Left colon (tissue), 2 donors: ENCODE measurements at regions not wholly inside any gene's neighbourhood (a gene's known extent, or its start where the extent isn't known, plus 50 kb on each side); places are given as distances from the start of the nearest gene placed in this dataset.
"Not testable (repeated sequence)": the region's sequence is repeated elsewhere in the genome, so short reads cannot be mapped to it uniquely, and the experiment has no call there.

Experiments used
- ATAC-seq: fragments of 200-7000 bp; cut with Tn5 transposase; one replicate; pipeline ENCODE4 v1.9.1; 2020; ENCODE audit warnings: mild to moderate bottlenecking, moderate library complexity
- DNase-seq, 2 donors: peaks; one replicate each; pipeline ENCODE4 v3.0.0-alpha.2; 2020
- intact Hi-C, 2 donors: fragments of 100-400 bp; cut with DNase I in 1 of 2; cut with micrococcal nuclease in 1 of 2; formaldehyde crosslinking; loops; one replicate each; pipeline versions ENCODE4 v1.11.2 to v1.14.0; 2022; cut with DNase I, micrococcal nuclease
- donor health status: DM: no; HTN: no; CAD: no.
- donor health status: DM: yes; HTN: yes; CAD: no.

DNA sequence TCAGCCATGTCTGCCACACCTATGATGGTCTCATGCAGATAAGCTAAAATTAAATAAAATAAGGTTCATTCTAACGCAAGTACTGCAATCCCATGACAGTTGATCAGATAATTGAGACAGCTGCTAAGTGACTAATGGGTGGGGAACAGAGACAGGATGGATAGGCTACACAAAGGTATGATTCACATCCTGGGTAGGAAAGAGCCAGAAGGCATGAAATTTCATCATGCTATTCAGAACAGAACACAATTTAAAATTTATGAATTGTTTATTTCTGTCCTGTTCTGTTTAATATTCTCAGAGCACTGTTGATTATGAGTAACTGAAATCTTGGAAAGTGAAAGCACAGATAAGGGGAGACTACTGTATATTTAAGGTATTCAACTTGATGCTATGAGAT, 381.8 kb upstream of the SORCS1 start:
- ATAC-seq (no peak), DNase-seq (no peak)
- intact Hi-C loops: no loop called here

- ATAC-seq (no peak), DNase-seq (no peak)
- intact Hi-C loops: no loop called here
Observed at GRCh38 chr10:107545717-107546116, 381.2 kb upstream of the SORCS1 start.

DNA sequence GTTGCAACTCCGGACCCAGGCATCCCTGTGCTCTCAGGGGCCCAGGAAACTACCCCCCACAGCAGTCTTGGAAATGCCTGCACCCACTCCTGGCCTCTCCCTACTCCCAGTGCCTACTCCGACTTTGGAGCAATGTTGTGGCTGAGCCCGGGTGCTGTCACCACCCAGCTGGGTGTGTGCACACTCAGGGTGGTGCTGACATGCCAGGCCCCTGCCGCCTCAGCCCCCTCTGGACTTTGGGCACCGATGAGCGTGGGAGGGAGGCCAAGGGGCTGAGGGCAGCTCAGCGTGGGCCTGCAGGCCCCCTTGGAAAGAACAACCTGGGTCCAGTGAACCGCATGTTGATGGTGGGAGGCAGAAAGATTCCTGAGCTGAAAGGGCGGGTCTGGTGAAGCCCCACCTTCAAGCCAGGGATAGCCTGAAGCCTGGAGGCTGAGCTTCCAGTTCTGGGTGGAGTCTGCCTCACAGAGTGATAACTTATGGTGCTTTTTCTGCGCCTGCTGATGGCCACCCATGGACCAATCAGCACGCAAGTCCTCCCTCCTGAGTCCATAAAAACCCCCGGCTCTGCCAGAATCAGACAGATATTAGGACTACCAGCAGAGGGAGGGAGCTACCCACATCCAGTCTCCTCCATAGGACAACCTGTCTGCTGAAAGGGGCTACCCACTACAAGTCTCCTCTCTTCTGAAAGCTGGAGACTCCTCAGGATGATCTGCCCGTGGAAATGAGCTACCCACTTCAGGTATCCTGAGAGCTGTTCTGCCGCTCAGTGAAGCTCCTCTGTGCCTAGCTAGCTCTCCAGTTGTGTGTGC, 380.4 kb upstream of the SORCS1 start:
- intact Hi-C loops: no loop called here
- ATAC-seq: no peak

DNA sequence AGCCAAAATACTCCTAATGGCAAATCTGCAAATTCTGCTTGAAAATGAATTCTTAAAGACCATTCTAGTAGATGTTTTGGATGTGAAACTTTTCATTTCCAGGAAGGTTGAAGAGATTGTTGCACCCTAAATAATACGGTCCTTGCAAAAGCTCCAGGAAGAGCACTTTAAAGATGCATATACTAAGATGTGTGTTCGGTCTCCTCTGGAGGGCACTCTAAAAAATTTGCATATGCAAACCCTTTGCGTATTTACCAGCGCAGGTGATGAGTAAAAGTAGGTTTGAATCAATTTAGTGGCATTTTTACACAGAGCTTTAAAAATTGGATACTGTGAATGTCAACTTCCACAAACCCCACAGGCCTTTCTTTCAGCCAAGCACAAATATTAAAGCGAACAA, 378.1 kb upstream of the SORCS1 start:
- DNase-seq (no peak), ATAC-seq (no peak)
- intact Hi-C loops: no loop called here

More for the DNA sequence above, 380.4 kb upstream of the SORCS1 start:
- no peak for DNase-seq

DNA sequence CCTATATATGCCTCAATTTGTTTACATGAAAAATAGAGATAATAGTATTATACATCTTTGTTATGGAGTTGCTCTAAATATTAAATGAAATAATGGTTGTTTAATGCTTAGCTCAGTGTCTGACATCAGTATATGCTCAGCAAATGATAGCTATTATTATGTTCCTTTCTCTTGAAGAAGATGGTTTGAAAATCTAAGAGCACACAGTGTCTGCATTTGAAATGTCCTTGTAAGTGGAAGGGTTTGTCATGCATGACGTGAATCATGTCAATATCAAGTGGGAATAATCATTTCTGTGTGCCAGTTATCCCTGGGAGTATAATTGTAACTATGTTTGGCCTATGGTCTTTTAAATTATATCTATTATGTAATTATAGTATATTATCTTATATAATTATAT, 377.5 kb upstream of the SORCS1 start:
- intact Hi-C loops: no loop called here
- ATAC-seq (no peak), DNase-seq (no peak)

DNA sequence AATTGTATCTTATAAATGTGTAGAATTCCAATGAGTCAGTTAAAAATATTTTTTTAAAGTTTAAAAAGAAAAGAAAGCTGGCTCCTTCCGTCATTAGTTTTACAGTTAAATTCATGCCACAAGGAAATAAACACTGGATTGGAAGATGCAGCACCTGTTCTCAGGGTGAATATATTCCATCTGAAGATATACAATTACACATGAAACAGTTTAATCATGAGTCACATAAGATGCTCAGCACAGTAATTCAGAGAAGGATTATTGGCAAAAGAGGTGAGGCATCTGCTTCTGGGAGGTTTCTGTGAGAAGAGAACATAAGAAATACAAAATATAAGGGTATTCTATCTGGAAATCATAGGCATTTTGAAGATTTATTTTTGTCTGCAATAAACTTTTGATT, 376.5 kb upstream of the SORCS1 start:
- intact Hi-C loops: no loop called here
- DNase-seq: no peak
- ATAC-seq: no peak

GRCh38 chr10:107529350-107529749, 364.8 kb upstream of the SORCS1 start:
- ATAC-seq (no peak), DNase-seq (no peak)
- intact Hi-C loops: no loop called here

DNA sequence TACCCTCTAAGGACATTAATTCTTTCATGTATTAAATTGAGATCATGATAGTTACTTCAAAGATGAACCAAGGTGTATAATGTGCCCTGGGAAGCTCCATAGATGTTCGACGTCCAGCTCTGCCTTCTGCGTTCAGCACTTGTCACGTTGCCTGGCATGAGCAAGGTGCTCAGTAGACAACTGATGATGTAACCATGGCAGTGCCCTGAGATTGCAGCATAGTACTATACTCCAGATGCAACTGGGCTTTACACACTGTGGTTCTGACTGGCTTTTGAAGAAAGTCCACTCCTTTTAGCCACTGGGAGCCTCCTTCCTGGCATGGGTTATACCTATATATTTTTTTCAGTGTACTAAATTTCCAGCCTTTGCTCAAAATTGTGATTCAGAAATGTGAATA, 355.8 kb upstream of the SORCS1 start:
- DNase-seq (no peak), ATAC-seq (no peak)
- intact Hi-C loops: no loop called here

- DNase-seq (no peak), ATAC-seq (no peak)
- intact Hi-C loops: no loop called here
Observed at GRCh38 chr10:107517811-107518210, 353.3 kb upstream of the SORCS1 start.

- DNase-seq (no peak), ATAC-seq (peak; percentile 97)
- intact Hi-C loops: no loop called here
Observed at GRCh38 chr10:107516349-107516748, 351.8 kb upstream of the SORCS1 start.

DNA sequence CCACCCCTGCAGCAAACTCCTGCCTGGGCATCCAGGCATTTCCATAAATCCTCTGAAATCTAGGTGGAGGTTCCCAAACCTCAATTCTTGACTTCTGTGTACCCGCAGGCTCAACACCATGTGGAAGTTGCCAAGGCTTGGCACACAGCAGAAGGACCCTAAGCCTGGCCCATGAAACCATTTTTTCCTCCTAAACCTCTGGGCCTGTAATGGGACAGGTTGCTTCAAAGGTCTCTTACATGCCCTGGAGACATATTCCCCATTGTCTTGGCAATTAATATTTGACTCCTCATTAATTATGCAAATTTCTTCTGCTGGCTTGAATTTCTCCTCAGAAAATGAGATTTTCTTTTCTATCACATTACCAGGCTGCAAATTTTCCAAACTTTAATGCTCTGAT, 339.5 kb upstream of the SORCS1 start:
- intact Hi-C loops, DNase-seq, ATAC-seq: not testable (repeated sequence)

DNA sequence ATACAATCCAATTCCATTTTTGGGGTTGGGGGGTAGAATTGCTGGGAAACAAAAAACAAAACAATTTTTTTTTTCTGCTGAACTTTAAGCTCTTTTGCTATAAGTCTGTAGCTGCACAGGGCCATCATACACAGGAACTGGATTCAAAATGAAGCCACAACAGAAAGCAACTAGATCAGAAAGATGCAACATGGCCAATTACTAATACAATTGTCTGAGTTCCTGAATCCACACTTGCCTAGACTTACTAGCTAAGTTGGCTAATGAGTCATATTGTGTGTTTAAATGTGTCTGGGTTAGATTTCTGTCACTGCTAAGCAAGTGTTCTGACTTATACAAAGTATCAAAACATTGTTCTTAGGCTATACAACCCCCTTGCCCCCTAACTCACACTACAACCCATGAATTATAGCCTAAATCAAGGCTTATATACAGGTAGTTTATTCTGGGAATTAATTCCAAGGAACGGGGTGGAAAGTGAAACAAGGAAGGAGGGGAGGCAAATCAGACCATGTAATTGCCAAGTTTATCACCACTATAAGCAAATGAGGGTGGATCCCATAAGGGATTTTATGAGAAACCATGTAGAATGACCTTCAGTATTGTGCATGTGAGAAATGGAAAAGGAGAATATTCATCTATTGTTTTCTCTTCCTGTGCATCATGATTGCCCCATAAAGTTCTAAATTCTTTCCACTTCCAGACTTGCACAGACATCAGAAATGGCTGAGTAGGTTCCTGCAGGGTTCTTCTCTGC, 337.9 kb upstream of the SORCS1 start:
- intact Hi-C loops: no loop called here
- ATAC-seq (peak; percentile 97), DNase-seq (no peak)

- intact Hi-C loops: no loop called here
- no peak for ATAC-seq
Observed at GRCh38 chr10:107498983-107499382, 334.5 kb upstream of the SORCS1 start.

GRCh38 chr10:107497024-107497423, 332.5 kb upstream of the SORCS1 start:
- intact Hi-C loops: no loop called here
- no peak for ATAC-seq
- DNase-seq: no peak

More at GRCh38 chr10:107498983-107499382, 334.5 kb upstream of the SORCS1 start:
- no peak for DNase-seq

GRCh38 chr10:107496594-107496993, 332.1 kb upstream of the SORCS1 start:
- intact Hi-C loops: no loop called here
- ATAC-seq (no peak), DNase-seq (no peak)

- intact Hi-C loops: no loop called here
- no peak for ATAC-seq
Observed at GRCh38 chr10:107492389-107492788, 327.9 kb upstream of the SORCS1 start.

GRCh38 chr10:107490389-107490788, 325.9 kb upstream of the SORCS1 start:
- peak; percentile 25 for ATAC-seq
- no peak for DNase-seq
- intact Hi-C loops: no loop called here

More at GRCh38 chr10:107492389-107492788, 327.9 kb upstream of the SORCS1 start:
- DNase-seq: no peak

GRCh38 chr10:107487284-107487683, 322.8 kb upstream of the SORCS1 start:
- DNase-seq (no peak), ATAC-seq (no peak)
- intact Hi-C loops: no loop called here

GRCh38 chr10:107485019-107485418, 320.5 kb upstream of the SORCS1 start:
- intact Hi-C loops: no loop called here
- no peak for DNase-seq
- no peak for ATAC-seq

- intact Hi-C loops: no loop called here
- no peak for ATAC-seq
- DNase-seq: no peak
Observed at GRCh38 chr10:107481881-107482280, 317.4 kb upstream of the SORCS1 start.
